AG08395 (cell line): ENCODE measurements at regions not wholly inside any gene's neighbourhood (a gene's known extent, or its start where the extent isn't known, plus 50 kb on each side); places are given as distances from the start of the nearest gene placed in this dataset.

Source experiments
- DNase-seq: peaks from one replicate; pipeline ENCODE4 v3.0.0; 2012; ENCODE audit warnings: mixed read lengths, low spot score

GRCh38 chr11:119490253-119491006 is 67.5 kb upstream of the THY1 start:
- no peak for DNase-seq

GRCh38 chr11:119489087-119489486 is 66.1 kb upstream of the THY1 start:
- DNase-seq = no peak

- DNase-seq = no peak
Measured at GRCh38 chr11:119488256-119488995, 65.5 kb upstream of the THY1 start.

- DNase-seq = no peak
Measured at GRCh38 chr11:119486691-119487259, 63.8 kb upstream of the THY1 start.

- DNase-seq = no peak
Measured at GRCh38 chr11:119486016-119486415, 63.0 kb upstream of the THY1 start.

- no peak for DNase-seq
Measured at GRCh38 chr11:119484741-119485605, 62.0 kb upstream of the THY1 start.

GRCh38 chr11:119483881-119484371 is 61.0 kb upstream of the THY1 start:
- DNase-seq = no peak

GRCh38 chr11:119483341-119483880 is 60.4 kb upstream of the THY1 start:
- DNase-seq = no peak

- DNase-seq = no peak
Measured at GRCh38 chr11:119482521-119483011, 59.6 kb upstream of the THY1 start.

- no peak for DNase-seq
Measured at GRCh38 chr11:119481667-119482400, 58.9 kb upstream of the THY1 start.

- DNase-seq = peak; percentile 99
Measured at GRCh38 chr11:119481021-119481666, 58.2 kb upstream of the THY1 start.

GRCh38 chr11:119480380-119481020 is 57.5 kb upstream of the THY1 start:
- DNase-seq = no peak

GRCh38 chr11:119479685-119480275 is 56.8 kb upstream of the THY1 start:
- DNase-seq = peak; percentile 60

- DNase-seq = no peak
Measured at GRCh38 chr11:119478711-119479285, 55.8 kb upstream of the THY1 start.

GRCh38 chr11:119476666-119477331 is 53.8 kb upstream of the THY1 start:
- DNase-seq = no peak

- no peak for DNase-seq
Measured at GRCh38 chr11:119476038-119476437, 53.1 kb upstream of the THY1 start.

- DNase-seq = peak; percentile 75
Measured at GRCh38 chr11:119474682-119475596, 52.0 kb upstream of the THY1 start.
